Chondrocyte (in vitro differentiated cells): ENCODE measurements at regions not wholly inside any gene's neighbourhood (a gene's known extent, or its start where the extent isn't known, plus 50 kb on each side); places are given as distances from the start of the nearest gene placed in this dataset.

Source experiments
- DNase-seq: peaks from one replicate; pipeline ENCODE4 v3.0.0; 2021; ENCODE audit warnings: mixed read lengths, low spot score
- H3K27ac Mint-ChIP-seq: one replicate; pipeline ENCODE4 v1.8.0; 2021; ENCODE audit warnings: mild to moderate bottlenecking, moderate library complexity, mixed read lengths; ENCODE audit not compliant: unreplicated experiment
- H3K27me3 Mint-ChIP-seq: 2 replicates; pipeline ENCODE4 v1.8.0; 2021; ENCODE audit warnings: low read depth, mixed read lengths
- H3K36me3 Mint-ChIP-seq: 2 replicates; pipeline ENCODE4 v1.8.0; 2021; ENCODE audit warnings: low read depth, mixed read lengths
- H3K4me1 Mint-ChIP-seq: 2 replicates; pipeline ENCODE4 v1.8.0; 2021; ENCODE audit warnings: low read depth, mild to moderate bottlenecking, mixed read lengths
- H3K4me3 Mint-ChIP-seq: one replicate; pipeline ENCODE4 v1.8.0; 2021; ENCODE audit warnings: mild to moderate bottlenecking, moderate library complexity, mixed read lengths; ENCODE audit not compliant: unreplicated experiment
- H3K9me3 Mint-ChIP-seq: 2 replicates; pipeline ENCODE4 v1.8.0; 2021; ENCODE audit warnings: low read depth, mixed read lengths
- TF ChIP-seq, protein P1 (sequence below): fragments of 200-600 bp; sonication (generic); IDR thresholded peaks from 2 replicates; pipeline ENCODE4 v1.5.0; 2021; ENCODE audit warnings: antibody characterized with exemption, mild to moderate bottlenecking, moderate library complexity

GRCh38 chr5:57858905-57859304 is 376.3 kb upstream of the ACTBL2 start:
- H3K9me3 Mint-ChIP-seq: peaks cover 9% of the 10 kb centered on the region
- no peak overlapping the region for H3K4me3 Mint-ChIP-seq
- no peaks in the 10 kb centered on the region for H3K36me3 Mint-ChIP-seq
- H3K4me1 Mint-ChIP-seq: peaks cover 19% of the 10 kb centered on the region
- no peak for DNase-seq
- H3K27me3 Mint-ChIP-seq: no peaks in the 10 kb centered on the region
- no peak overlapping the region for H3K27ac Mint-ChIP-seq
- TF ChIP-seq, protein P1, sequence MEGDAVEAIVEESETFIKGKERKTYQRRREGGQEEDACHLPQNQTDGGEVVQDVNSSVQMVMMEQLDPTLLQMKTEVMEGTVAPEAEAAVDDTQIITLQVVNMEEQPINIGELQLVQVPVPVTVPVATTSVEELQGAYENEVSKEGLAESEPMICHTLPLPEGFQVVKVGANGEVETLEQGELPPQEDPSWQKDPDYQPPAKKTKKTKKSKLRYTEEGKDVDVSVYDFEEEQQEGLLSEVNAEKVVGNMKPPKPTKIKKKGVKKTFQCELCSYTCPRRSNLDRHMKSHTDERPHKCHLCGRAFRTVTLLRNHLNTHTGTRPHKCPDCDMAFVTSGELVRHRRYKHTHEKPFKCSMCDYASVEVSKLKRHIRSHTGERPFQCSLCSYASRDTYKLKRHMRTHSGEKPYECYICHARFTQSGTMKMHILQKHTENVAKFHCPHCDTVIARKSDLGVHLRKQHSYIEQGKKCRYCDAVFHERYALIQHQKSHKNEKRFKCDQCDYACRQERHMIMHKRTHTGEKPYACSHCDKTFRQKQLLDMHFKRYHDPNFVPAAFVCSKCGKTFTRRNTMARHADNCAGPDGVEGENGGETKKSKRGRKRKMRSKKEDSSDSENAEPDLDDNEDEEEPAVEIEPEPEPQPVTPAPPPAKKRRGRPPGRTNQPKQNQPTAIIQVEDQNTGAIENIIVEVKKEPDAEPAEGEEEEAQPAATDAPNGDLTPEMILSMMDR: no peak

DNA sequence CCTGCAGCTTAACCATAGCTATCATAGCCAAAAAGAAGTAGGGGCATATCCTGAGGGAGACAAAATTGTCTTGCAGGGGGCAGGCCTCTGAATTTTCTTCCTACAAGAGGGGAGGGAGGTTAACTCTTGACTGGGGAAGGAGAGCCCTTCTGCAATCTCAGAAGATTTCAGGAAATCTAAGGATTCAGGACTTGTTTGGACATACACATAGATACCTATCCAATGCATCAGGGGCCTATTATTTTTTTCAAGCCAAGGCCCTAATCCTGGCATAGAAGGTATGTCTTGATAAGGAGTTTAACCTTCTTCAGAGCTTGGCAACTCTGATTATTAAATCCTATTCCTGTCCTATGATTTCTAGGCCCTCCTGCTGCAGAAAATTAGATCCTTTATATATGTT is 375.1 kb upstream of the ACTBL2 start:
- Mint-ChIP-seq H3K9me3 (peaks cover 9% of the 10 kb centered on the region), H3K27me3 (no peaks in the 10 kb centered on the region), H3K27ac (no peak overlapping the region), H3K36me3 (no peaks in the 10 kb centered on the region), H3K4me3 (no peak overlapping the region), H3K4me1 (peaks cover 9% of the 10 kb centered on the region)
- DNase-seq: no peak
- TF ChIP-seq, protein P1: no peak

- no peak for DNase-seq
- H3K27ac Mint-ChIP-seq: no peak overlapping the region
- TF ChIP-seq, protein P1: no peak
- no peaks in the 10 kb centered on the region for H3K27me3 Mint-ChIP-seq
- H3K36me3 Mint-ChIP-seq: no peaks in the 10 kb centered on the region
- H3K9me3 Mint-ChIP-seq: no peaks in the 10 kb centered on the region
- H3K4me3 Mint-ChIP-seq: no peak overlapping the region
- H3K4me1 Mint-ChIP-seq: peaks cover 2% of the 10 kb centered on the region
These were observed 373.2 kb upstream of the ACTBL2 start for GRCh38 chr5:57855831-57856230.

DNA sequence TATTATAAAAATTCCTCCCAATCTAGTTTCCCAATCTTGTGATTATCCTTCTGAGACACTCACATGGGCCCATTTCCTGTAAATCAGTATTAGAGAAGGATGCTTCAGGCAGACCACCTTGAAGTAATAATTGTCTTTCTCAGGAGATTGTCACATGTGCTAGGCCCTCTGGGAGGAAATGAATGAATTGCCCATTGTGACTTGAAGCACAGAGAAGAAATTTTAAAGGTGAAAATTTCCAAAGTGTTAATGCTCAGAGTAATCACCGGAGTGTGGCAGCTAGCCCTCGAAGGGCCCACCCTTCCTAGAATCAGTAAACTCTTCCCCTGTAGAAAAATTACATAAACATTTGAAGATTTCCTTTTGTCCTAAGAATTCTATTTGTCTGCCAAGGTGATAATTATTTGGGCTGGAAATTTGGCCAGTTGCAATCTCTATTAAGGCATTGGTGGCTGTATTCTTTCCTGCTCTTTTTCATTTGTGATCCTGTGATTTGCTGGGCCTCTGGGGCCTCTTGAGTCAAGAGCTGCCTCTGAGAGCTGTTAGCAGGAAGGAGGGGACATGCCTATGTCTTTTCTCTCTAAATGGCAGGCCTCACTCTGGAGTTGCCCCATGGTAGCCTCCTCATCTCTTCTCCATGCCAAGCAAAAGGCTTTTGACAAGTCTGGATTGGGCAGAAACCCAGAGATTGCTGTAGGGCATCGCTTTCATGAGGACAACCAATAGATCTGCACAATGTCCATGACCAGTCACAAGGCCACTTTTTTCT is 371.5 kb upstream of the ACTBL2 start:
- H3K4me3 Mint-ChIP-seq: no peak overlapping the region
- DNase-seq: no peak
- H3K9me3 Mint-ChIP-seq: no peaks in the 10 kb centered on the region
- peaks cover under 1% of the 10 kb centered on the region for H3K4me1 Mint-ChIP-seq
- H3K27ac Mint-ChIP-seq: no peak overlapping the region
- no peaks in the 10 kb centered on the region for H3K36me3 Mint-ChIP-seq
- TF ChIP-seq, protein P1: no peak
- no peaks in the 10 kb centered on the region for H3K27me3 Mint-ChIP-seq

GRCh38 chr5:57850109-57850508 is 367.5 kb upstream of the ACTBL2 start:
- no peaks in the 10 kb centered on the region for H3K27me3 Mint-ChIP-seq
- no peak overlapping the region for H3K27ac Mint-ChIP-seq
- H3K4me1 Mint-ChIP-seq: peaks cover 14% of the 10 kb centered on the region
- peaks cover 4% of the 10 kb centered on the region for H3K9me3 Mint-ChIP-seq
- no peaks in the 10 kb centered on the region for H3K36me3 Mint-ChIP-seq
- TF ChIP-seq, protein P1: no peak
- no peak for DNase-seq
- H3K4me3 Mint-ChIP-seq: no peak overlapping the region
